HepG2 (cell line): ENCODE measurements at regions not wholly inside any gene's neighbourhood (a gene's known extent, or its start where the extent isn't known, plus 50 kb on each side); places are given as distances from the start of the nearest gene placed in this dataset.

ENCODE experiments used
- ATAC-seq: fragments of 200-7000 bp; cut with Tn5 transposase; 3 replicates; pipeline ENCODE4 v1.9.1; 2020; ENCODE audit warnings: mild to moderate bottlenecking, moderate library complexity
- BruUV-seq: library from RNA; stranded (reverse); fragments of 400-500 nt; replicated peaks from 2 replicates; lab custom pipeline; 2021; lab: Mats Ljungman, UMichigan
- CTCF ChIA-PET: fragments of 300-600 bp; formaldehyde crosslinking; extraction: SDS; loops from one replicate; lab custom pipeline; 2021; ENCODE audit warnings: low total read pairs, inconsistent platforms, low intra/inter-chr PET ratio; lab: Yijun Ruan, JAX
- POLR2A ChIA-PET: fragments of 350-600 bp; sonication (Branson Sonifier 250); formaldehyde crosslinking; loops from one replicate; lab custom pipeline; 2020; ENCODE audit warnings: antibody characterized with exemption, inconsistent platforms; lab: Yijun Ruan, JAX
- DNase-seq: peaks from one replicate; pipeline ENCODE4 v3.0.0-alpha.2; 2015; ENCODE audit warnings: low spot score
- FAIRE-seq: peaks from 3 replicates; lab custom pipeline; 2011; peaks lifted over from hg19 to GRCh38; lab: Jason Lieb, UNC
- H2AFZ ChIP-seq: one replicate; pipeline ENCODE4 v1.6.1; 2011; ENCODE audit warnings: low read length, inconsistent platforms
- H3K27ac ChIP-seq: fragments of 300-600 bp; 3 replicates; pipeline ENCODE4 v1.8.0; 2011; ENCODE audit warnings: mixed run types, mild to moderate bottlenecking, mixed read lengths, low read length, inconsistent platforms; ENCODE audit not compliant: insufficient read depth; ENCODE audit errors: extremely low read length
- H3K27me3 ChIP-seq, 2 experiments: fragments of 200-600 bp in 1 of 2; 2 replicates in 1 of 2; 3 replicates in 1 of 2; pipeline versions ENCODE4 v1.6.0 to v1.8.0; 2011; ENCODE audit warnings: low read length in 2 of 2, mild to moderate bottlenecking in 2 of 2, moderate library complexity in 2 of 2, inconsistent platforms in 1 of 2; ENCODE audit not compliant: insufficient read depth in 2 of 2, control insufficient read depth in 1 of 2
- H3K36me3 ChIP-seq, 2 experiments: fragments of 200-600 bp in 1 of 2; replicated peaks in 1 of 2; 2 replicates in 1 of 2; 3 replicates in 1 of 2; pipeline versions ENCODE4 v1.5.1 to v1.8.0; 2011; ENCODE audit warnings: low read length in 2 of 2, inconsistent platforms in 1 of 2; ENCODE audit not compliant: insufficient read depth in 2 of 2, control insufficient read depth in 1 of 2
- H3K4me1 ChIP-seq: 2 replicates; pipeline ENCODE4 v1.5.1; 2012; ENCODE audit warnings: low read length, inconsistent platforms; ENCODE audit not compliant: insufficient read depth
- H3K4me2 ChIP-seq: 2 replicates; pipeline ENCODE4 v1.6.0; 2011; ENCODE audit warnings: low read depth, low read length, inconsistent platforms
- H3K4me3 ChIP-seq, 3 experiments: fragments of 200-600 bp in 1 of 3; sonication (generic), shearing (Covaris generic) in 1 of 3; replicated peaks in 1 of 3; 2 replicates each; pipeline ENCODE4 v1.5.1; 2011 to 2016; ENCODE audit warnings: low read length in 3 of 3, inconsistent platforms in 2 of 3, low read depth in 2 of 3, mild to moderate bottlenecking in 2 of 3, control low read depth in 1 of 3, mixed read lengths in 1 of 3; ENCODE audit not compliant: insufficient read depth in 1 of 3
- H3K79me2 ChIP-seq: one replicate; pipeline ENCODE4 v1.6.1; 2011; ENCODE audit warnings: low read length, inconsistent platforms; ENCODE audit not compliant: insufficient read depth
- H3K9ac ChIP-seq: 2 replicates; pipeline ENCODE4 v1.6.0; 2011; ENCODE audit warnings: mild to moderate bottlenecking, low read depth, low read length, inconsistent platforms; ENCODE audit not compliant: insufficient read depth
- H3K9me3 ChIP-seq: 2 replicates; pipeline ENCODE4 v1.5.1; 2012; ENCODE audit warnings: mild to moderate bottlenecking, low read length
- H4K20me1 ChIP-seq: 2 replicates; pipeline ENCODE4 v1.6.0; 2011; ENCODE audit warnings: inconsistent platforms, mild to moderate bottlenecking, low read length, moderate library complexity; ENCODE audit not compliant: insufficient read depth
- EZH2 ChIP-seq: conservative IDR thresholded peaks from 2 replicates; pipeline ENCODE4 v1.6.1; 2012; ENCODE audit warnings: mild to moderate bottlenecking, low read depth, low read length, moderate library complexity
- HNF4A ChIP-seq: sonication (generic); formaldehyde crosslinking; IDR thresholded peaks from 2 replicates; pipeline ENCODE4 v1.4.0; 2020; ENCODE audit warnings: missing genetic modification reagents
- SPEN ChIP-seq: sonication (generic); formaldehyde crosslinking; IDR thresholded peaks from 2 replicates; pipeline ENCODE4 v1.5.1; 2020; ENCODE audit warnings: low read depth, mild to moderate bottlenecking, missing genetic modification reagents
- TCF7 ChIP-seq: sonication (generic); IDR thresholded peaks from 2 replicates; pipeline ENCODE4 v1.6.1; 2016; ENCODE audit warnings: antibody characterized with exemption, low read depth
- ZFP36L2 ChIP-seq: sonication (generic); formaldehyde crosslinking; IDR thresholded peaks from 2 replicates; pipeline ENCODE4 v1.4.0; 2020; ENCODE audit warnings: missing genetic modification reagents
- WGBS: methylation state at CpG from one replicate; pipeline ENCODE4 v1.1.6; 2017; ENCODE audit warnings: low lambda C conversion rate; 5-methylcytosine and 5-hydroxymethylcytosine counted together
- in situ Hi-C: cut with HindIII; loops from 2 replicates; pipeline ENCODE4 v1.10.0; 2017; ENCODE audit warnings: low pct_unique_long_range_greater_than_20kb; ENCODE audit not compliant: extremely low pct_ligation_motif_present
- intact Hi-C: fragments of 100-400 bp; cut with micrococcal nuclease; formaldehyde crosslinking; loops from one replicate; pipeline ENCODE4 v1.10.0; 2022; ENCODE audit not compliant: unreplicated experiment

DNA sequence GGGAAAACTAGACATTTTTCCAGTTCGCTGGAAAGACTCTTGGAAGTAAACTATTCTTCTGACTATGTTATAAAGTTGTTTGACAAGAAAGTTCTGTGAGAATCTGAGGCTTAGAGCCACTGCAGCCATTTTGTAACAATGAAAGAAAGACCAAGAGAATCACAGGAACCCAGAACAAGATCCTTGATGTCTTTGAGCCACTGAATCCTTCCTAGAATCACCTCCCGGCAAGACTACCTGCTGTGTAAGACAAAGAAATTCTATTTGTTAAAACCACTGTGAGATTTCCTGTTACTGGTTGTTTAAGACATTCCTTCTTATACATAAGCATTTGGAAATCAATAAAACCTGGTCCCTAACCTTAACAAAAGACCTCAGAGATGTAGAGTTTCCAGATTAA, 175.7 kb upstream of the RASGEF1B start:
- no peaks in the 10 kb centered on the region for H3K36me3 ChIP-seq
- H3K9me3 ChIP-seq = no peaks in the 10 kb centered on the region
- intact Hi-C loops (no loop called here), in situ Hi-C loops (no loop called here)
- no TSS peak for BruUV-seq
- no peak for TF ChIP-seq EZH2
- no peak for TF ChIP-seq SPEN
- H4K20me1 ChIP-seq = no peaks in the 10 kb centered on the region
- WGBS = 43% methylated on average over 2 of the region's 2 CpGs
- H3K27me3 ChIP-seq = no peaks in the 10 kb centered on the region; a peak in 1 of 5 replicates
- no peak overlapping the region for H3K27ac ChIP-seq
- no peak overlapping the region for H3K9ac ChIP-seq
- no peak for FAIRE-seq
- H2AFZ ChIP-seq = no peak overlapping the region
- no peak overlapping the region for H3K4me2 ChIP-seq
- H3K4me1 ChIP-seq = peaks cover 18% of the 10 kb centered on the region
- POLR2A ChIA-PET = no interaction called here
- no peak for DNase-seq
- CTCF ChIA-PET = no interaction called here
- no peak overlapping the region for H3K4me3 ChIP-seq
- ATAC-seq = no peak
- no peaks in the 10 kb centered on the region for H3K79me2 ChIP-seq

DNA sequence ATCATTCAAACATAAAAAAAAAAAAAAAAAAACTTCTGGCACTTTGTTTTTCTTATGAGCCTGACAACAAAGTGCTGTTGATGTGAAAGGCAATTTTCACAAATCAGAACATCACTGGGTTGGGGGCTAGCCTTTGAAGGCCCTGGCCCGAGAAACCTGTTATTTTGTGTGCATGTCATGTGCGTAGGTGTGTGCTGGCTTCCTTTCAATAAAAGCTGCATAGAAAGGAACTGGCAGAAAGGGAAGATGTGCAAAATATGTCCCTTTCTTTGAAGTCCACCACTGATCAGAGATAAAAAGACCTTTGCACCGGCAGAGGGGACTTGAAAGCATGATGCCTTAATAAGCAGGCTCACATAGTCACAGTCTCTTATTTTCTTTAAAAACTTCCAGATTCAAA, 170.8 kb upstream of the RASGEF1B start:
- no peak overlapping the region for H2AFZ ChIP-seq
- POLR2A ChIA-PET = no interaction called here
- TF ChIP-seq HNF4A (CRISPR knock-in tag) (peak; percentile 11; the same call in 1 of the 2 replicates), ZFP36L2 (CRISPR knock-in tag) (no peak), TCF7 (peak; percentile 24; the same call in 1 of the 2 replicates)
- WGBS = 0% methylated on average over 3 of the region's 3 CpGs
- DNase-seq (peak; percentile 16), ATAC-seq (no peak), FAIRE-seq (no peak)
- peaks cover 12% of the 10 kb centered on the region; the same call in 1 of the 2 replicates for H3K4me1 ChIP-seq
- H3K9me3 ChIP-seq = no peaks in the 10 kb centered on the region
- H3K4me3 ChIP-seq = no peak overlapping the region
- intact Hi-C loops = no loop called here
- no peak overlapping the region for H3K4me2 ChIP-seq
- no peaks in the 10 kb centered on the region for H3K79me2 ChIP-seq
- no peaks in the 10 kb centered on the region for H3K27me3 ChIP-seq
- H3K9ac ChIP-seq = no peak overlapping the region
- H3K27ac ChIP-seq = no peak overlapping the region
- in situ Hi-C loops = no loop called here
- BruUV-seq = no TSS peak
- no peaks in the 10 kb centered on the region for H3K36me3 ChIP-seq
- CTCF ChIA-PET = no interaction called here
- no peaks in the 10 kb centered on the region for H4K20me1 ChIP-seq
